ENCODE measurements at regions not wholly inside any gene's neighbourhood (a gene's known extent, or its start where the extent isn't known, plus 50 kb on each side); places are given as distances from the start of the nearest gene placed in this dataset.

DNA sequence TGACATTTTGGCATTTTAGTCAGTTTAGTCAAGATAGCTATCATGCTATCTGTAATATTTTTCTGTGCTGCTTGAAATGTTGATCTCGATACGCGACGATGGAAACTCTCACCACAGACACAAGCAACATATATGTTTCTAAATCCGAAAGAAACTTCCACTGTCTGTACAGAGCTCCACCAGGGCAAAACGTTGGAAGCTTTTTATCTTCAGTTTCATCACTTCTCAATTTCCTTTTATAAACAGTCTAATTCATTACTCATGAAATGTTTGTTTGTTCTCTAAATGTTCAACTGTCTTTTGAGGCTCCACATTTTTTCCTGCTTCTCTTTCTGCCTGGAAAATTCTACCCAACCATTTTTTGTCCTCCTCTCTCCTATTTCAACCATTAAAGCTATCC lies 737.6 kb downstream of the SLC16A7 start:
- Histone ChIP-seq H3K4me1 (no peaks in the 10 kb centered on the region), H3K27me3 (no peaks in the 10 kb centered on the region), H3K27ac (no peak overlapping the region), H3K36me3 (no peaks in the 10 kb centered on the region), H3K4me3 (no peak overlapping the region), H3K9me3 (no peaks in the 10 kb centered on the region)
- WGBS, 2 donors, result 64 to 76% methylated on average over 6 of the region's 6 CpGs
- no peak for TF ChIP-seq POLR2A (IDR thresholded peaks at IDR 0.05)
- TF ChIP-seq EP300 (IDR thresholded peaks at IDR 0.05), result no peak
- TF ChIP-seq, protein P1, sequence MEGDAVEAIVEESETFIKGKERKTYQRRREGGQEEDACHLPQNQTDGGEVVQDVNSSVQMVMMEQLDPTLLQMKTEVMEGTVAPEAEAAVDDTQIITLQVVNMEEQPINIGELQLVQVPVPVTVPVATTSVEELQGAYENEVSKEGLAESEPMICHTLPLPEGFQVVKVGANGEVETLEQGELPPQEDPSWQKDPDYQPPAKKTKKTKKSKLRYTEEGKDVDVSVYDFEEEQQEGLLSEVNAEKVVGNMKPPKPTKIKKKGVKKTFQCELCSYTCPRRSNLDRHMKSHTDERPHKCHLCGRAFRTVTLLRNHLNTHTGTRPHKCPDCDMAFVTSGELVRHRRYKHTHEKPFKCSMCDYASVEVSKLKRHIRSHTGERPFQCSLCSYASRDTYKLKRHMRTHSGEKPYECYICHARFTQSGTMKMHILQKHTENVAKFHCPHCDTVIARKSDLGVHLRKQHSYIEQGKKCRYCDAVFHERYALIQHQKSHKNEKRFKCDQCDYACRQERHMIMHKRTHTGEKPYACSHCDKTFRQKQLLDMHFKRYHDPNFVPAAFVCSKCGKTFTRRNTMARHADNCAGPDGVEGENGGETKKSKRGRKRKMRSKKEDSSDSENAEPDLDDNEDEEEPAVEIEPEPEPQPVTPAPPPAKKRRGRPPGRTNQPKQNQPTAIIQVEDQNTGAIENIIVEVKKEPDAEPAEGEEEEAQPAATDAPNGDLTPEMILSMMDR (IDR thresholded peaks at IDR 0.05), result no peak
- DNase-seq (ENCODE audit: low spot score in 2 of 2), result no peak

DNA sequence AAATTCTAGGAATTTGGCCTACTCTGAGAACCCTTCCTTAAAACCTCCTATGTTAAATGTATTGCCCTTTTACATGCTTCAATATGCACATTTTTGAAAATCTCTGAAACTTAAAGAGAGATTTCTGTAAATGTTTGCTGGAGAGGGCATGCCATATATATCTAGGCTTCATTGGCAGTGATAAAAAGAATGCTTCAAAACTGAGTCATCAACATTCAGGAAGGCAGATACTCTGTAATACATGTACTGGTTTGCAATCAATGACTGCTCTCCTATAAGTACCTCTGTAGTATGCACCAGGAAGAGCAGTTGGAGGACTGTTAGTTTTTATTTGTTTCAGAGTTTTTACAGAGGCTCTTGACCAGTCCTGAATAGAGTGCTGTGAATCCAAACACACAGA lies 739.9 kb downstream of the SLC16A7 start:
- Histone ChIP-seq H3K9me3 (no peaks in the 10 kb centered on the region), H3K4me1 (no peaks in the 10 kb centered on the region), H3K4me3 (no peak overlapping the region), H3K27me3 (no peaks in the 10 kb centered on the region), H3K36me3 (no peaks in the 10 kb centered on the region), H3K27ac (no peak overlapping the region)
- no peak for TF ChIP-seq EP300 (IDR thresholded peaks at IDR 0.05)
- no peak for TF ChIP-seq POLR2A (IDR thresholded peaks at IDR 0.05)
- TF ChIP-seq, protein P1 (IDR thresholded peaks at IDR 0.05), result no peak
- DNase-seq (ENCODE audit: low spot score in 2 of 2), result no peak

DNA sequence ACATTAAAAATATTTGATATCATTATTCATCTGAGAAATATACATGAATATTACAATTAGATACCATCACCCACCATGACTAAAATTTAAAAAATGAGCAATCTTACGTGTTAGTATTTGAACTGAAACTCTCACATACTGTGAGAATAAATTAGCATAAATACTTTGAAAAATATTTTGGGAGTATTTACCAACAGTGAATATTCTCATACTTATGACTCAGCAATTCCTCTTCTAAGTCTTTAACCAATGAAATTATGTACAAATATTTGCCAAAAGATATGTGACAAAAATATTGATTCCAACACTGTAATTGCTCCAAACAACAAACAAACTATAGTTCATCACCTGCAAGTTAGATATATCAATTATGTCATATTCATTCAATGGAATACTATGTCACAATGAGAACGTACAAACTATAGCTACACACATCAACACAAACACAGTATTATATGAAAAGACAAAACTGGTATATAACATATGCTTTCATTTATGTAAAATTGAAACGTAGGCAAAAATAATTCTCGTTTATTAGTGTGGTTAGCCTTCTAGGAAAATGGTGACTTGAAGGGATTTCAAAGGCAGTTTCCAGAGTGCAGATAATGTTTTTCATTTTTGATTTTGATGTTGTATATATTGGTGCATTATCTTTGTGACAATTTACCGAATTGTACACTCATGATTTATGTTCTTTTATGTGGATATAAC lies 742.2 kb downstream of the SLC16A7 start:
- DNase-seq (ENCODE audit: low spot score in 2 of 2), result no peak
- no peaks in the 10 kb centered on the region for H3K27me3 ChIP-seq
- TF ChIP-seq POLR2A (IDR thresholded peaks at IDR 0.05) (no peak), EP300 (IDR thresholded peaks at IDR 0.05) (no peak)
- TF ChIP-seq, protein P1 (IDR thresholded peaks at IDR 0.05), result no peak
- H3K9me3 ChIP-seq, result no peaks in the 10 kb centered on the region
- no peak overlapping the region for H3K27ac ChIP-seq
- WGBS, 2 donors, result 77 to 79% methylated on average over 5 of the region's 5 CpGs
- no peaks in the 10 kb centered on the region for H3K4me1 ChIP-seq
- H3K36me3 ChIP-seq, result no peaks in the 10 kb centered on the region
- H3K4me3 ChIP-seq, result no peak overlapping the region

DNA sequence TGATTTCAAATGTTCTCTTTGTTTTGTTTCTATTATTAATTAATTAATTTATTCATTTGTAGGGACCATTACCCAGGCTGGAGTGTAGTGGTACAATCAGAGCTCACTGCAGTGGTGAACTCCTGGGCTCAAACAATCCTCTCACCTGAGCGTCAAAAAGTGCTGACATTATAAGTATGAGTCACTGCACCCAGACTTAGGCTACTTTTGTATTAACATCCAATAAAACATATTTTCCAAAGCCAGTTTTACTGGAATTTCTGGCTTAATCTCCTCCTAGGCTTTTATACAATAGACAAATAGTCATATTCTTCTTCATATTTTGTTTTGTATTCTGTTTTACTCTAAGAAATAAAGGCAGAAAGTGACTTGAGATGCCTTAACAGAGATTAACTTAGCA lies 749.6 kb downstream of the SLC16A7 start:
- Histone ChIP-seq H3K4me3 (no peak overlapping the region), H3K27me3 (no peaks in the 10 kb centered on the region), H3K4me1 (no peaks in the 10 kb centered on the region), H3K9me3 (no peaks in the 10 kb centered on the region), H3K36me3 (no peaks in the 10 kb centered on the region), H3K27ac (no peak overlapping the region)
- TF ChIP-seq, protein P1 (IDR thresholded peaks at IDR 0.05), result no peak
- TF ChIP-seq EP300 (IDR thresholded peaks at IDR 0.05) (no peak), POLR2A (IDR thresholded peaks at IDR 0.05) (no peak)
- no peak for DNase-seq (ENCODE audit: low spot score in 2 of 2)
- WGBS, 2 donors, result 98 to 100% methylated on average over 1 of the region's 1 CpG

DNA sequence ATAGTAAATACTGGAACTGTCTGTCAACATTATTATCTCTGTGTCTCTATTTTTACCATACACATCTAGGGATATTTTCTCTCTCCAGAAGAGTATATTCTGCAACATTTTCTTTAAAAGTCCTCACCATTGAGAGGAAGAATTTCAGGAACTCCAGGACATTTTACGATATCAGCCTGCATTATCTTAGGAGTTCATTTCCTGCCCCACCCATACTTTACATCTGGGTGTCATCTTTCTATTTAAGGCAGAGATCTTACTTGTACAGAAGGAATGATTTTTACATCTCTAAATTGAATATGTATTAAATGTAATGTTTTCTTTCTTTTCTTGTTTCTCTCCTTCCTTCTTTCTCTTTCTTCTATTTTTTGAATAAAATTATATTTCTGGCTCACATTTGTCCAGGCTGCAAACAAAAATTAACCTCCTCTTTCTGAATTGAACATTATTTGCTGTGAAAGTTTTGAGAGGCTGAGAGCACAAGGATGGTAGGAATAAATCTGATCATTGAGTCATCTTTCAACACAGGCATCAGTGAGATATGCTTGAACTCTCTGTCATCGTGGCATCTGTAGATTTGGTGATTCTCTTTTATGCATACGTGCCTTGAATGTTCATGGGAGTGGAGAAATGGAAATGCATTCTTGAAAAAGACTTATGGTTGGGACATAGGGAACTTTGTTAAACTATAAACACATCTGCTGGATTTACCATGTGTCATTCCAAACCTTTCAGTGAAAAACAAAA lies 753.6 kb downstream of the SLC16A7 start:
- H3K36me3 ChIP-seq, result no peaks in the 10 kb centered on the region
- no peak overlapping the region for H3K27ac ChIP-seq
- no peaks in the 10 kb centered on the region for H3K9me3 ChIP-seq
- H3K4me3 ChIP-seq, result no peak overlapping the region
- no peaks in the 10 kb centered on the region for H3K27me3 ChIP-seq
- TF ChIP-seq EP300 (IDR thresholded peaks at IDR 0.05) (no peak), POLR2A (IDR thresholded peaks at IDR 0.05) (no peak)
- TF ChIP-seq, protein P1 (IDR thresholded peaks at IDR 0.05), result no peak
- WGBS, 2 donors, result 58 to 72% methylated on average over 3 of the region's 3 CpGs
- no peaks in the 10 kb centered on the region for H3K4me1 ChIP-seq
- no peak for DNase-seq (ENCODE audit: low spot score in 2 of 2)
